ENCODE measurements at regions not wholly inside any gene's neighbourhood (a gene's known extent, or its start where the extent isn't known, plus 50 kb on each side); places are given as distances from the start of the nearest gene placed in this dataset.

GRCh38 chrX:42000836-42001235 is 77.5 kb upstream of the CASK start:
- TF ChIP-seq CTCF (IDR thresholded peaks at IDR 0.05) (no peak), POLR2A (IDR thresholded peaks at IDR 0.05) (no peak)
